Right ventricle myocardium inferior (tissue), 1 donor: ENCODE measurements at regions not wholly inside any gene's neighbourhood (a gene's known extent, or its start where the extent isn't known, plus 50 kb on each side); places are given as distances from the start of the nearest gene placed in this dataset.
"Not testable (repeated sequence)": the region's sequence is repeated elsewhere in the genome, so short reads cannot be mapped to it uniquely, and the experiment has no call there.

Source experiments
- ATAC-seq: fragments of 200-7000 bp; cut with Tn5 transposase; one replicate; pipeline ENCODE4 v1.9.1; 2020; ENCODE audit warnings: mild to moderate bottlenecking, moderate library complexity
- DNase-seq: peaks from one replicate; pipeline ENCODE4 v3.0.0; 2021; ENCODE audit errors: missing footprints
- intact Hi-C: fragments of 100-400 bp; cut with DNase I; formaldehyde crosslinking; loops from one replicate; pipeline ENCODE4 v1.11.0; 2022
- donor health status: DM: no; HTN: yes; CAD: no; lungs with severe emphysema.

GRCh38 chr6:23522792-23523547 is 603.0 kb upstream of the NRSN1 start:
- DNase-seq (no peak), ATAC-seq (no peak)
- intact Hi-C loops: no loop called here

GRCh38 chr6:23523771-23524170 is 602.2 kb upstream of the NRSN1 start:
- intact Hi-C loops: no loop called here
- DNase-seq: no peak
- no peak for ATAC-seq

GRCh38 chr6:23524548-23524947 is 601.5 kb upstream of the NRSN1 start:
- intact Hi-C loops: no loop called here
- ATAC-seq (no peak), DNase-seq (no peak)

GRCh38 chr6:23526526-23526925 is 599.5 kb upstream of the NRSN1 start:
- DNase-seq (no peak), ATAC-seq (no peak)
- intact Hi-C loops: no loop called here

- intact Hi-C loops: no loop called here
- ATAC-seq (no peak), DNase-seq (no peak)
These were observed 596.1 kb upstream of the NRSN1 start for GRCh38 chr6:23529902-23530301.

- DNase-seq: no peak
- intact Hi-C loops: no loop called here
- ATAC-seq: no peak
These were observed 594.3 kb upstream of the NRSN1 start for GRCh38 chr6:23531666-23532065.

GRCh38 chr6:23532227-23532626 is 593.8 kb upstream of the NRSN1 start:
- intact Hi-C loops: no loop called here
- no peak for DNase-seq
- ATAC-seq: peak; percentile 59

- no peak for DNase-seq
- intact Hi-C loops: no loop called here
- ATAC-seq: no peak
These were observed 592.7 kb upstream of the NRSN1 start for GRCh38 chr6:23533311-23533710.

GRCh38 chr6:23533944-23534343 is 592.1 kb upstream of the NRSN1 start:
- ATAC-seq (peak; percentile 59), DNase-seq (no peak)
- intact Hi-C loops: no loop called here

- ATAC-seq: no peak
- no peak for DNase-seq
- intact Hi-C loops: no loop called here
These were observed 591.7 kb upstream of the NRSN1 start for GRCh38 chr6:23534351-23534750.

GRCh38 chr6:23535101-23535500 is 590.9 kb upstream of the NRSN1 start:
- no peak for DNase-seq
- intact Hi-C loops: no loop called here
- ATAC-seq: no peak

- no peak for DNase-seq
- intact Hi-C loops: no loop called here
- ATAC-seq: no peak
These were observed 588.2 kb upstream of the NRSN1 start for GRCh38 chr6:23537828-23538227.

GRCh38 chr6:23547851-23548250 is 578.2 kb upstream of the NRSN1 start:
- ATAC-seq (no peak), DNase-seq (no peak)
- intact Hi-C loops: no loop called here

- intact Hi-C loops, ATAC-seq, DNase-seq: not testable (repeated sequence)
These were observed 571.1 kb upstream of the NRSN1 start for GRCh38 chr6:23554953-23555352.

- no peak for DNase-seq
- intact Hi-C loops: no loop called here
- no peak for ATAC-seq
These were observed 566.2 kb upstream of the NRSN1 start for GRCh38 chr6:23559587-23560343.

GRCh38 chr6:23561732-23562131 is 564.3 kb upstream of the NRSN1 start:
- no peak for ATAC-seq
- intact Hi-C loops: no loop called here

GRCh38 chr6:23562554-23562953 is 563.5 kb upstream of the NRSN1 start:
- intact Hi-C loops: no loop called here

More at GRCh38 chr6:23561732-23562131, 564.3 kb upstream of the NRSN1 start:
- DNase-seq: no peak

GRCh38 chr6:23563323-23563722 is 562.7 kb upstream of the NRSN1 start:
- DNase-seq (no peak), ATAC-seq (no peak)
- intact Hi-C loops: no loop called here

More at GRCh38 chr6:23562554-23562953, 563.5 kb upstream of the NRSN1 start:
- DNase-seq (no peak), ATAC-seq (no peak)

GRCh38 chr6:23566418-23566817 is 559.6 kb upstream of the NRSN1 start:
- ATAC-seq (no peak), DNase-seq (no peak)
- intact Hi-C loops: no loop called here

- intact Hi-C loops: no loop called here
- no peak for DNase-seq
- ATAC-seq: no peak
These were observed 557.7 kb upstream of the NRSN1 start for GRCh38 chr6:23568292-23568691.
